NCI-H748 (cell line): ENCODE measurements at regions not wholly inside any gene's neighbourhood (a gene's known extent, or its start where the extent isn't known, plus 50 kb on each side); places are given as distances from the start of the nearest gene placed in this dataset.

Experiments used
- DNase-seq: peaks from one replicate; lab custom pipeline; 2025; ENCODE audit not compliant: unreplicated experiment; lab: John Stamatoyannopoulos, UW

DNA sequence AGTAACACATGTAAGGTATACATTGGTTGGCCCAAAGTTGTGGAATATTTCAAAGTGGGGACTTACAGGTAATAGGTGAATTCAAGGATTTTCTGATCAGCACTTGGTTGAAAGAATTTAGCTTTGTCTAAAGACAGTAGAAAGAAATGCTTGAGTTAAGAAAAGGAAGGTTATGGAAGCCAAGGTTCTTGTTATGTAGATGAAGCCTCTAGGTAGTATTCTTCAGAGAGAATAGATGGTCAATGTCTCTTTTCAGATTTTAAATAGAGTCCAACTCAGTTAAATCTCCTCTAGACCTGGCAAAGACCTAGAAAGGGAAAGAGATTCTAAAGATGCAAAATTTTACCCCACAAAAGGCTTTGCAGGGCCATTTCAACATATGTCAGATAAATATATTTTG lies 157.4 kb downstream of the ANKRD30B start:
- DNase-seq: no peak

DNA sequence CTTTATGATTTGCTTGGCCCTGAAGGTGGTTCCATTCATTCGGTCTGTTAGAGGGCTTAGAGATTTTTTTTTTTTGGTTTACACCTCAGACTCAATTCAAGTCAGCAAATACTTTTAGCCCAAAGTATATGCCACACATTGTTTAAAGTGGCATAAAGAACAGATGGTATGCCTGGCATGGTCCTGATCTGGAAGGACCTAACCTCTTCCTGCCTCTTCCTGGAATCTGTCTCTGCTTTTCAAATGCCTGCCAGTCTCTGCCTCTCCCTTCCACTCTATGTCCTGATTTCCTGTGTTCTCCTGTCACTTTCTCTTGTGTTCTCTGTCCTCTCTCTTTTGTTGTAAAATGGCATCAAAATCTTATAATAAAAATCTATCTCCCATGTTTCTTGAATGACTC lies 158.0 kb downstream of the ANKRD30B start:
- DNase-seq: no peak

DNA sequence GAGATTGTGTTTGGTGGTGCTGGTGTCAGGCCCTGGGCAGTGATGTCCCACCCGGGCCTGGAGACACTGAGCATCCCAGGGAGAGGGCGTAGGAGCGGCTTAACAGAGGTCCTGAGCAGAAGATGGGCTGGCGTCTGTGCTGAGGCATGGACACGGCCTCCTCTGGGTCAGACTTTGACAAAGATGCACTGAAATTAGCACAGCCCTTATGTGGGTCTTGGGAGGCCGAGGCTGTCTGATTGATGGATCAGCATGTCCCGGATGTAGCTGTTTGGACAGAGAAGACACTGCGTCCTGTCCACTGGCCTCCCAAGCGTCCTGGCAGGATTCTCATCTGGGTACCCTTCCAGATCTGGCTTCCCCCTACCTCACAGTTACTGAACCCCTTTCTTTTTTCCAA lies 159.4 kb downstream of the ANKRD30B start:
- no peak for DNase-seq

DNA sequence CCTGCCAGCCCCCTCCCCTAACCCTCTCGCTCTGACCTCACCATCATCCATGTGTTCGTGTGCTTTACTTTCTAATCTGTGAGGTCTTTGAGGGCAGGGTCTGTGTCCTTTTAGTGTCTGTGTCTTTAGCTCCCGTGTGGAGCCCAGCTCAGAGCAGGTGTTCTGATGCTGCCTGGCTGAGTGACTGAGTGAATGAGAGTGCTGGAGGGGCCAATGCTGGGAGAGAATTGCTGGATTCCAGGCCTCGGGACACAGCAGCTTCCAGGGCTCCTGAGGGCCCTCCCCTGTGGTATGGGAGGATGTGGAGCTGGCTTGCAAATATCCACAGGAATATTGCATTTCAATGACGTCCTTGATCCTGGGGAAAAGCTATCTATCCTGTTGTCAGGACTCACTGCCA lies 160.6 kb downstream of the ANKRD30B start:
- DNase-seq: no peak

DNA sequence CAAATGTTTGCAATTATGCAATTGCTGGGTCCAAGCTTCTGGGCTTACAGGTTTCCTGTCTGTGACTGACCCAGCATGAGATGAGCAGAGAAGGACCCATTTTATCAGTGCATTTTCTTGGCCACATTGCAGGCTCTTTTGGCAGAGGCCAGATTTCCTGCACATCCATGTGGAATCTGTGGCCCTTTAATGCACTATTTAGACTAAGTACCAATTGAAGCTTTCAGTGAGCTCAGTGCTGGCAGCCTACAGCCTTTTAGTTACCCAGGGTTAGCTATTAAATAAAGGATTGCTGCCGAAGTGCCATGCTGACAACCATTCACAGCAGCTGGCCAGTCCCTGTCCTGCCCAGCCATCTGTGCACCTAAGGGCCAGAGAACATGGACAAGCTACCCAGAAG lies 165.0 kb downstream of the ANKRD30B start:
- DNase-seq: no peak

DNA sequence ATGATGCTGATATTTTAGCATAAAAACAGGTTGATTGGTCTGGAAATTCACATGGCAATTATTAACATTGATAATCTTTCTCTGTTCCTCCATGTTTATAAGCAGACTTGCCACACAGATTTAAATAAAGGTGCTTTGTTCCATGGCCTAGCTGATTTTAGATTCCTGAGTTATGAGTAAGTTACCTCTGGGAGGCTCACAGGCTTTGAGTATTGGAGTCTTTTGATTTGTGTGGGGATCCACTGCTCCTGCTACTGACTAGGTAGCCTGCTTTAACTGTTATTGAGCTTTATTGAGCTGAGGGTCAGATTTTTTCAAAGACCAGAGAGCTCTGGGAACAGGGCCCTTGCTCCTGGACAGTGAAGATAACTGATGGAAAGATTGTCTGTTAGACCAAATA lies 166.1 kb downstream of the ANKRD30B start:
- no peak for DNase-seq

DNA sequence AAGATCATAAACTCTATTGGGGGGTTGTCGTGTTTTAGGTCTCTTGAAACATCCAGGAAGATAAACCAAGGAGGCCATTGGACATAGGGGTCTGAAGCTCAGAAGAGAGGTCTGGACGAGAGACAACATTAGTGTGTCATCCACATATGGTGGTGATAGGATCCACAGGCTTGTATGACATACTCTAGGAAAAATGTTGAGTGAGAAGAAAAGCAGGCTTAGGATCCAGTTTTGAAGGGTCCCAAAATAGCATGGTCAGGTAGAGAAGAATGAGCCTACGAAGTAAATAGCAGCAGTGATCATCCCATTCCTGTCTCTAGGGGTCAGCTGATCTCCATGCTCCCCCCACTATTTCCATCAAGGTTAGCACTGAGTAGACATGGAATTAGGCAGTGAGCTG lies 166.8 kb downstream of the ANKRD30B start:
- DNase-seq: no peak

DNA sequence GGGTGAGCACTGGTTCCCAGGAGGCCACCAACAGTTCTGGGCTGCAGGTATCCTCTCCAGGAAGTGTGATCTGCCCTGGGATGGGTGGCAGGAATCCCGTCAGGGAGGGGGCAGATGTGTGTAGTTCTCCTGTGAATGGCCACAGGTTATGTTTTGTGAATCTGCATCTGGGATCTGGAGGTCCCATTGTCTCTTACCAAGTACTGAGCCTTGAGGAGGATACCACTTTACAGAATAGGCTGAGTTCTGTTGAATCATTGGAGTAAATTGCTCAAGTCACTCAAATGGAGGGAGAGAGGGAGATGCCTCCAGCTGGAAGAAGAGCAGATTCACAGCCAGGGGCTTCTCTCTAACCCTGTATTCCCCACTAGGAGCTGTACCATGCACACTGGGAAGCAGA lies 168.2 kb downstream of the ANKRD30B start:
- no peak for DNase-seq

DNA sequence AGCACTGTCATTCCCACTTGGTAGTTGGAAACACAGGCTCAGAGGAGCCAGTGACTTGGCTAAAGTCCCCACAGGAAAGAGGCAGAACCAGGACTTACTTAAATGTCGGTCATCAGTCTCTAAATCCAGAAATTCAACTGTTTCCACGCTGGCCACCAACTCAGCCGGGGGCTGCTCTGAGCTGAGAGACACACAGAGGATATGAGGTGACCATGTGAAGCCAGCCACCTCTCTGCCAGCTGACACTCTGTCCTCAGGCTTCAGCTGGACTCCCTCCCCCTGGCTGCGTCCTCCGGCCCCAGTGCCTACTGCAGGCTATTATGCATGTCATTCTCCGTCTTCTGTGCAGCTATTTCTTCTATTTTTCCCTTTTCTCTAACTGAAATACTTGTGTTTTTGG lies 168.9 kb downstream of the ANKRD30B start:
- no peak for DNase-seq

DNA sequence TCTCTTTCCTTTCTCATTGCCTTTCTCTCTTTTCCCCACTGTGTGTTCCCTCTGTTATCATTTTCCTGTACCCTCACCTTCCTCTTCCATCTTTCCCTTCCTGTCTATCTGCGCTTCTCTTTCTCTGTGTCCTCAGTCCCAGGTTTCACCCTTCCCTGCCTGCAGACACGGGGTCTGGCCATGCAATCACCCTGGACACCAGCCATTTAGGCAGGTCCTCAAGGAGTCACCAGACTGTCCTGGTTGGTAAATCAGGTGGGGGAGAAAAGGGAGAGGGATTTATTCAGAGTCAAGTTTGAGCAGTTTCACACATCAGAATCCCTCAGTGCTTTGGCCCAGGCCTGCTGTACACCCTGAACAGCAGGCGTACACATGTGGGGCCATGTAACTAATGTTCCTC lies 169.3 kb downstream of the ANKRD30B start:
- no peak for DNase-seq

DNA sequence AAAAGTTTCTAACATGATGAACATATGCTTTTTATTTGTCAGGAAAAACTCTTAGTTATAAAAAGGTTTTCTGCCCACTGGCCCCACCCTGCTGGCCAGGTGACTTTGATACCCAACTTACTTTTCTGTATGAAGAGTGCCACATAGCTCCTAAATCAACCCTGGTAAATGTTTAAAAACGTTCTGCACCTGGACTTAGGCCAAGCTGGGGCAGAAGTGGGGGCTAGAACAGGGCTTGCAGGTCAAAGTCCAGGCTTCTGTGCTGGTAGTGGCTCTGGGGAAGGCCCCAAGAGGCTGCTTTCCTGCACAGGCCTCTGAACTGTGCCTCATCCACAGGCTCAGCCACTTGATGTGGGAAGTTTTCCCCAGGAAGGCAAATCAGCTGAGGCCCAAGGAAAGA lies 171.7 kb downstream of the ANKRD30B start:
- DNase-seq: no peak

DNA sequence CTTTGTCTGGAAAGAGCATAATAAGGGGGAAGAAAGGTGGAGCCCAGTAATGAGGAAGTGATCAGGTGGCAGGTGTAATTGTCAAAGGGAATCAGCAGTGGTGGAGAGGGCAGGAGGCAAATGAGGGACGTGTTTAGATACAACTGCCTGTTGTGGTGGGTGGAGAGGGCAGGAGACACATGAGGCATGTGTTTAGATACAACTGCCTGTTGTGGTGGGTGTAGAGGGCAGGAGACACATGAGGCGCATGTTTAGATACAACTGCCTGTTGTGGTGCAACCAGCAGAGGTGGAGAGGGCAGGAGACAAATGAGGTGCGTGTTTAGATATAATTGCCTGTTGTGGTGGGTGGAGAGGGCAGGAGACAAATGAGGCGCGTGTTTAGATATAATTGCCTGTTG lies 173.1 kb downstream of the ANKRD30B start:
- peak; percentile 81 for DNase-seq

DNA sequence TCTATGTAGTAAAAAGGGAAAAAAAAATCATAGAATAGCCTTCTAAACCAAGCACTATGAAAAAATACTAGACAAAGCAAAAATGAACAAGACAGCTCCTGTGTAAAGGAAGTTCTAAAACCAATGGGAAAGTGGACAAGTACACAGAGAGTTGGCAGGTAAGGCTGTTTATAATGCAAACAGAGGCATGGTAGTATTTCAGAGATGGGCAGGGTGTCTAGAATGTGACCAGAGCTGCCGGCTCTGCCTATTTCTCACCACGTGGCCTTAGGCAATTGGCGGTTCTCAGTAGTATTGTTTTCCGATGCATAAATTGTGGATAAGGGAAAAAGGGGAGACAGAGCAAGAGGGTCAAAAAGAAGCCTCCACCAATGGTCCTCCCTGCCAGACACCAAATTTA lies 173.6 kb downstream of the ANKRD30B start:
- DNase-seq: peak; percentile 55

DNA sequence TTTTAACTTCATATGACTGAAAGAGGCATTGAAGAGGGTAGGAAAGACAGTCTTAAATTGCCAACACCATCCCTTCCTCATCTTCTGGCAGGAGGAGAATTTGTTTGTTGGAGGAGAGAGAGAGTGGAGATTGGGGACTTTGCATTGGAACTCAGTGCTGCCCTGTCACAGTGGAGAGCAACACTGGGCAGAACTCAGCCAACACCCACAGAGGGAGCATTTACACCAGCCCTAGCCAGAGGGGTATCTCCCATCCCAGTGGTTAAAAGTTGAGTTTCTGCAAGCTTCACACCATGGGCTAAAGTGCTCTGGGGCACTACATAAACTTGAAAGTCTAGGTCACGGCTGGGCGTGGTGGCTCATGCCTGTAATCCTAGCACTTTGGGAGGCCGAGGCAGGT lies 174.1 kb downstream of the ANKRD30B start:
- no peak for DNase-seq

DNA sequence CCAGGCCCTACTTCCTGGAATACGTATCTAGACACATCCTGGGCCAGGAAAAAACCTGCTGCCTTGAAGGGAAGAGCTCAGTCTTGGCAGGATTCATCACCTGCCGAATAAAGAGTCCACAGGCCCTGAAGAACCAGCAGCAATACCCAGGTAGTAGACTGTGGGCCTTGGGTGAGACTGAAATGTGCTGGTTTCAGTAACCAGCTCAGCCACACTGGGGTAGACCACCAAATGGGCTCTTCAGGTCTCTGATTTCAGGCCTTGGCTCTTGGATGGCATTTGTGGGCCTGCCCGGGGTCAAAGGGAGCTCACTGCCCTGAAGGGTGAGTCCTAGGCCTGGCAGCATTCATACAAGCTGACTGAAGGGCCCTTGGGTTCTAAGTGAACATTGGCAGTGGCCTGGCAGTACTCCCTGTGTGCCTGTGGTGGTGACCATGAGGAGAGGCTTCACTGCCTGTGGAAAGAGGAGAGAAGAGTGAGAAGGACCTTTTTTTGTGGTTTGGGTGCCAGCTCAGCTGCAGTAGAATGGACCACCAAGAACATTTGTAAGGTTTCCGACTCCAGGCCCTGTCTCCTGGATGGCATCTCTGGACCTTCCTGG lies 175.1 kb downstream of the ANKRD30B start:
- no peak for DNase-seq

DNA sequence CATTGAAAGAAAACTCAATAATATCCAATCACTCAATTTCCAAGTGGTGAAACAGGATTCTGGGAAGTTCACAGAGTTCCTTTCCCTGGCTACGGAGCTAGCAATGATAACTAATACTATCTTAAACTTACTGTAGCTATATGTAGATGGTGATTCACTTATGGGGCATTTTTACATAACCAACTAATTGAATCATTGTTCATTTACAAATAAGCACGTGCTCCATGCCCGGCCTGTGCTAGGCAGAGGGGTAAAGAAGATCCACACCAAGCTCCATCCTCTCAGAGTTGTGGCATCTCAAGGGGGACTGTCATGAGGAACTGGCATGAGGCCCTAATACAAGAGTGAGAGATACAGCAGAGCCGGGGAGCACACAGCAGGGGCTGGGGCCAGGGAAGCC lies 176.3 kb downstream of the ANKRD30B start:
- no peak for DNase-seq

DNA sequence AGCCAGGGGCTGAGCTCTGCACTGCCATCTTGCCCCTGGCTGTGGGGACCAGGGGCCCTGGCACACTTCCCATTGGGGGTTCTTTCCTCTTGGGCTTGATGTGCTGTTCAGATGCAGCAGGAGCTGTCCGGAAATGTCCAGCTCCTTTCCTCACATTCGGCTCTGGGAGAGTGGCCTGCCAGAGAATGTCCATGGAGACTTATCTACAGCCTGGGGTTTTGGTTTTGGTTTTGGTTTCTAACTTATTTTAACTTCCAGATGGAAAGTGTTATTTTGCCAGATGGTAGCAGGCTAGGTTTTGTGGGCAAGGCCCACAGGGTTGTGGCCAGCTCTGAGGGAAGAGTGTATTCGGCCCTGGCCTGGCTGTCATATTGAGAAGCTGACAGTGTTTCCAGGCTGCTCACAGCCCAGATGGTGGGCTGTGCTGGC lies 177.3 kb downstream of the ANKRD30B start:
- DNase-seq: no peak

DNA sequence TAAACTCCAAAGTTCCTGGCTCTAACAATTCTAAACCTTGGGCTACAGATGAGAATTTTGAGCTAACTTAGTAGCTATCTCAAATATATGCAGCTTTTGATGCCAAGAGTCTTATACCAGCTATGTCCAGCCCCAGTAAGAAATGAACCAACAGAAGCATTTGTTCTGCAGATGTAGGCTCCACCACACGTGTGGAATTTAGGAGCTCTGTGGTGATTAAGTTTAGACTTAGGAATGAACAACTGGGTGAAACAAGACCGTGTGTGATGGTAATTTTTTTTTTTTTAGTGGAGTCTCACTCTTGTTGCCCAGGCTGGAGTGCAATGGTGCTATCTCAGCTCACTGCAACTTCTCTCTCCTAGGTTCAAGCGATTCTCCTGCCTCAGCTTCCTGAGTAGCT lies 179.7 kb downstream of the ANKRD30B start:
- no peak for DNase-seq

DNA sequence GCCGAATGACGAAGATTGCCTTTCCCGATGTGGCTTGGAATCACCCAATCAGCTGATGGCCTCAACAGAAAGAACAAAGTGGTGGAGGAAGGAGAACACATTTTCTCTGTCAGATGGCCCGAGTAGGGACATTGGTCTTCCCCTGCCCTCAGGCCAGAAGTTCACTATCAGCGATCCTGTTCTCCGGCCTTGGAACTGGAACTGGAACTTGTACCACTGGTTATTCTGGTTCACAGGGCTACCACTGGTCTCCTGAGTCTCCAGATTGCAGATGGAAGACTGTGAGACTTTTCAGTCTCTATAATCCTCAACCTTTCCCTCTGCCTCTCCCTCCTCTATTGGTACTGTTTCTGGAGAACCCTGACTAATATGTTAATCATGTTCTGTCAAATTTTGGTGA lies 180.4 kb downstream of the ANKRD30B start:
- no peak for DNase-seq

DNA sequence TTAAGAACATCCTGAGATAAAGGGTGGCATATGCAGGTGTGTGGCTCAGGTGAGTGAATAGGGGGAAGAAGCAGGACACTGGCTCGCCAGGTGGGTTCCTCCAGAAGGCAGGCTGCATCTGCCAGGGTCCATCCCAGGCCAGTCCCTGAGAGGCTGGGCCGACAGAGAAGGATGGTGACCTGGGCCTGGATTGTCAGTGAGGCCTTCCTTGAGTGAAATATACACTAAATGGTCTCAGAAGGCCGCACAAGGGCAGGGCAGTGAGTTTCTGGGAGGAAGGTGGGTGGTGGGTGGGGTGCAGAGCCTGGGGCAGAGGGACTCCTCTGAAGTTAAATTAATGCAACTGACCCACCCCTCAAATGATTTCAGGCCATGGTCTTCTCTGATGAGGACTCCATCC lies 182.1 kb downstream of the ANKRD30B start:
- no peak for DNase-seq

DNA sequence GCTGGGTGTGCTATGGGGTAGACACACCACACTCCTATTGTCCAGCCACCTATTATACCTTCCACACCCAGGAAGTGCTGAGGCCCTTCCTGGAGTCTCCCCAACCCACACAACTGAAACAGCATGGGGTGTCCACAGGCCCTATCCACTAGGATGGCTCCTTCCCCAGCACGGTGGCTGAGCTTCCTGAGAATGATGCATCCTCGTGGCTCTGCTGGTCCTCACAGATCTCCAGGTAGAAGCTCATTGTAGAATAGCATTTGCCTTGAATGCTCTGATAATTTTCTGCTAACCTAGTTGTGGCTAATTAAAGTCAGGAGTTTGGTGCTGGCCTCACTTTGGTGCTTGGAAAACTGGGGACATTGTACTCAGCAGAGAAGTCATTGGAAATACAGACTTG lies 182.6 kb downstream of the ANKRD30B start:
- no peak for DNase-seq

DNA sequence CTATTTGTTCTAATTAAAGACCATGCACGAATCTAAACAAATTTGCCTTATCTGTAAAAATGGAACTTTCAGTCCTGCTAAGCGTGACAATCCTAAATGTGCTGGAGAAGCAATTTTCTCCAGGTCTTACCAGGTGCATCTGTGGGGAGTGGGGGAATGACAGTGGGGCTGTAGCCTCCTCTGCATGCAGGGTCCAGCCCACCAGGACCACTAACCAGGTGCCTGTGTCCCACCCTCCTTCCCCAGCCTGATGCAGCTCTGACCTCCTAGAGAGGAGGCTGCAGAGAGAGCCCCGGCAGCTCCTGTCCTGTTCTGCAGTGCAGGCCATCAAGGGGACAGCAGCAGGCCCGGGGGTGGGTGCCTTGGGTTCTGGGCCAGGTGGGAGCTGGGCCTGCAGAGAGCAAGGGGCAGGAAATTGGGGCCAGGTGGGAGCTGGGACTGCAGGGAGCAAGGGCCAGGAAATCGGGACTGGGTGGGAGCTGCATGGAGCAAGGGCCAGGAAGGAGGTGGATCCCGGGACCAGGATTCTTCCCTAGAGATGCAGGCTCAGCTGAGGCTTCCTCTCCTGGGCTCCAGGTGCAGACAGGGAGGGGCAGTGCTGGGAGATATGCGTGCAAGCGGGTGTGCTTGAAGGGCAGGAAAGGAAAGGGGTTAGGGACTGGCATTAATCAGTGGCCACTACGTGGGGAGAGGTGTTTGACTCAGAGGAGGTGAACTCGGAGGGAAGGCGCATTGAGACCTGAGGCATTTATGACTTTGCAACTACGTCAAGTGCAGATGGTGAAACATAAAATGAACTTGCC lies 185.3 kb downstream of the ANKRD30B start:
- no peak for DNase-seq

DNA sequence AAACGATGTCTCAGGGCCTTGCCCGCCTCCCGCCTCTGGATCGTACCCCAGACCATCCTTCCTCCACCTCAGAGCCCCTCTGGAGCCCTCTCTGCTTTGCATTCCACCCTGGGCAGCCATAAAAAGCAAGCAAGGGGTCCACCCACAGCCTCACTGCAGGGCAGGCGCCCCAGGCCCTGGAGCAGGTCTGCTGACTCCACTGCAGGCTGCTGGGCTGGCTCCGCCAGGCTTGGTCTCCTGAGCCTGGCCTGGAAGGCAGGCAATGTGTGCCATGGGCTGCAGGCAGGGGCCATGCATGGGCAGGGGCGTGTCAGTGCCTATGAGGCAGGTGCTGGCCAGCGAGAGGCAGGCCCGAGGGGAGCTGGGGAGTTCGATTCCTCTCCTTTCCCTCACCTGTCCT lies 186.0 kb downstream of the ANKRD30B start:
- DNase-seq: no peak
